ENCODE measurements at regions not wholly inside any gene's neighbourhood (a gene's known extent, or its start where the extent isn't known, plus 50 kb on each side); places are given as distances from the start of the nearest gene placed in this dataset.
"Not testable (repeated sequence)": the region's sequence is repeated elsewhere in the genome, so short reads cannot be mapped to it uniquely, and the experiment has no call there.

GRCh38 chr12:69170293-69170692 is 69.1 kb upstream of the CPSF6 start:
- in situ Hi-C loops (cut with HindIII; ENCODE audit: low sequenced_read_pairs): loop anchor here (10.0 kb wide), 1 partner anchor 55 kb away; no protein-coding TSS in a partner anchor

GRCh38 chr12:69171881-69172280 is 67.5 kb upstream of the CPSF6 start:
- in situ Hi-C loops (cut with HindIII; ENCODE audit: low sequenced_read_pairs): loop anchor here (10.0 kb wide), 1 partner anchor 57 kb away; no protein-coding TSS in a partner anchor

GRCh38 chr12:69172491-69172890 is 66.9 kb upstream of the CPSF6 start:
- in situ Hi-C loops (cut with HindIII; ENCODE audit: low sequenced_read_pairs): loop anchor here (10.0 kb wide), 1 partner anchor 58 kb away; no protein-coding TSS in a partner anchor

- in situ Hi-C loops (cut with HindIII; ENCODE audit: low sequenced_read_pairs): loop anchor here (10.0 kb wide), 1 partner anchor 59 kb away; no protein-coding TSS in a partner anchor
Measured at GRCh38 chr12:69173368-69173767, 66.0 kb upstream of the CPSF6 start.

GRCh38 chr12:69179786-69180185 is 59.6 kb upstream of the CPSF6 start:
- in situ Hi-C loops (cut with HindIII; ENCODE audit: low sequenced_read_pairs): loop anchor here (10.0 kb wide), 1 partner anchor 65 kb away; no protein-coding TSS in a partner anchor

- in situ Hi-C loops (cut with HindIII; ENCODE audit: low sequenced_read_pairs): not testable (repeated sequence)
Measured at GRCh38 chr12:69187572-69187971, 51.8 kb upstream of the CPSF6 start.

- in situ Hi-C loops (cut with HindIII; ENCODE audit: low sequenced_read_pairs): no loop called here
Measured at GRCh38 chr12:69189378-69189978, 49.9 kb upstream of the CPSF6 start.

Data from endothelial cell of hepatic sinusoid (primary cell).